ENCODE measurements at regions not wholly inside any gene's neighbourhood (a gene's known extent, or its start where the extent isn't known, plus 50 kb on each side); places are given as distances from the start of the nearest gene placed in this dataset.
A peak's percentile ranks its signal among the peaks of the same experiment; 100 is the strongest.

DNA sequence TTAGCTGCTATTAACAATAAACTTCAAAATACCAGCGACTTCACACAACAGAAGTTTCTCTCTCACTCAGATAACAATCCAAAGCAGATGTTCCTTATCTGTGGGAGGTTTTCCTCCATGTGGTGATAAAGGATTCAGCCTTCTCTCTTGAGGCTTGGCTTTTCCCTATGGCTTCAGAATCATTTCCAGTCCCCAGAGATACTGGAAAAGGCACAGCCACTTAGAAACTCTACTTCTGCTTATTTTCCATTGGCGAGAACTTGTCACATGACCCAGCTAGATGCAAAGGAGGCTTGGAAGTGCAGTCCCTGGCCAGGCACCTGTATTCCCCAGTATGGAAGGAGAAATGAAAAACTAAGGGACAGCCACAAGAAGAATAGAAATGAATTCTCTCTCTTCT, 344.8 kb downstream of the MTX2 start:
- Histone ChIP-seq H3K27ac (no peak overlapping the region), H3K27me3 (no peaks in the 10 kb centered on the region), H3K4me1 (no peaks in the 10 kb centered on the region), H3K36me3 (no peaks in the 10 kb centered on the region), H3K4me3 (no peak overlapping the region), H3K9me3 (replicated peaks) (no peaks in the 10 kb centered on the region)
- no peak for DNase-seq

DNA sequence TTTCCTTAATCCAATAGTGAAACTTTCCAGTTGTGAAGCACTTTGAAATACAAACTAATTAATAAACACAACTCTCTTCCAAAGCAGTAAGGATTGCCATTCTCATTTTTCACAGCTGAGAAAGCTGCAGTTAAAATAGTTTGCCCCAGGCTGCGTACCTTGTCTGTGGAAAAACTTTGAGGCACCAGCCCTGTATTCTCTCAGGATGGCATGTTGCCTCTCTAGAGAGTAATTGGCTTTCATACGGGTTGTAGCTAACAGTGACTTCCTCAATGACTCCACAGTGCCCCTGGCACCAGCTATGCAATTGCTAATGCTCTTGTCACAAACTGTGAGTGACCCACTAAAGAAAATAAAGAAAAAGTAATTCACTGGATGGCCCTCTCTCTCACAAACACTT, 345.7 kb downstream of the MTX2 start:
- Histone ChIP-seq H3K27ac (no peak overlapping the region), H3K4me1 (no peaks in the 10 kb centered on the region), H3K27me3 (no peaks in the 10 kb centered on the region; the same call in 1 of the 2 replicates), H3K36me3 (no peaks in the 10 kb centered on the region), H3K9me3 (replicated peaks) (no peaks in the 10 kb centered on the region), H3K4me3 (no peak overlapping the region)
- DNase-seq = no peak

DNA sequence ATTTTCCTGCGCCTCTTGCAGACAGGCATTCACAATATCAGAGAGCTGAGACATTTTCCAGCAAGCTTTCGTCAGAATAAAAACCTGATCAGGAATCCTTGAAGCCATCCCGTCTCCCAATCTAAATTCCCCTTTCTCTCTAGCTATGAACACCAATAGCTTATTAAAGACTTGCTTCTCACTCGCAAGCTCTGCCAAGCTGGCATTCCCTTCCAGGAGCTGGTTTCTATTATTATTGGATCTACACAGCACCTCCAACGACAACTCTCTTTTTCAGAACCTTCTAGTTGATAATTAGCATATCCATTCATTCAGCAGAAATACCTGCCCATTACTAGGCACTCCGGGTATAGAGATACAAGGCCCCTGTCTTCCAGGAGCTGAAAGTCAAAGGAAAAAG, 350.3 kb downstream of the MTX2 start:
- Histone ChIP-seq H3K27ac (no peak overlapping the region), H3K4me3 (no peak overlapping the region), H3K36me3 (no peaks in the 10 kb centered on the region), H3K27me3 (no peaks in the 10 kb centered on the region; the same call in 1 of the 2 replicates), H3K9me3 (replicated peaks) (no peaks in the 10 kb centered on the region), H3K4me1 (no peaks in the 10 kb centered on the region)
- DNase-seq = no peak

DNA sequence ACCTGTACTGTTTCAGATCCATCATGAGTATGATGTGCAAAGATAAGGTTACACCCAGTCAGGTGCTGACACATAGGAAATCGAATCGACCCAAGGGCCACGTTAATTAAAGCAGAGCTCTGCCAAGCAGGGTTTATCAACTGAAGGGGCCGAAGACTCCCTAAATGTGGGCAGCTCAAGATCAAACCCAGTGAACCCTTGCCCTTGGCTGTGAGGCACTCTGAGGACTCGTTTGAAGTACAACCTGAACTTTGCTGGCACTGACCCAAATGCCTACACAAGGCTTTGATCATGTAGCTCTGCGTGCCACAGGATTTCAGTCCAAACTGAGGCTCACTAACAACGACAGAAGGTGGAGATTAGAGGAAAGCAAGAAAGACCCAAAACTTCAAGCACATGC, 352.1 kb downstream of the MTX2 start:
- no peak overlapping the region for H3K4me3 ChIP-seq
- H3K4me1 ChIP-seq = no peaks in the 10 kb centered on the region
- no peaks in the 10 kb centered on the region for H3K9me3 ChIP-seq (replicated peaks)
- no peak overlapping the region for H3K27ac ChIP-seq
- H3K27me3 ChIP-seq = no peaks in the 10 kb centered on the region; the same call in 1 of the 2 replicates
- no peaks in the 10 kb centered on the region for H3K36me3 ChIP-seq
- no peak for DNase-seq

DNA sequence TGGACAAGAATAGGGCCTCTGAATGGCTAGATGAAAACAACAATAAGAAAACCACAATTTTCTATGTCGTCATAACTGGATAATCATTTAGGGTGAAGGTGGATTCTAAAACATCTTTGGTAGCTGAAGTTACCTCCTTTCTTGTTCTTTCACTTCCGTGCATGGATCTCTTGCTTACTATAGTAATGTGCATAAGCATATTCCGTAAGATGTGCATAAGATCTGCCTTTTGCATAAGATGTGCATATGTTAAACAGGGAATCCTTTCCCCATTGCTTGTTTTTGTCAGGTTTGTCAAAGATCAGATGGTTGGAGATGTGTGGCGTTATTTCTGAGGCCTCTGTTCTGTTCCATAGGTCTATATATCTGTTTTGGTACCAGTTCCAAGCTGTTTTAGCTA, 353.6 kb downstream of the MTX2 start:
- H3K4me1 ChIP-seq = no peaks in the 10 kb centered on the region
- H3K27me3 ChIP-seq = no peaks in the 10 kb centered on the region; the same call in 1 of the 2 replicates
- no peak overlapping the region for H3K27ac ChIP-seq
- no peak overlapping the region for H3K4me3 ChIP-seq
- no peaks in the 10 kb centered on the region for H3K9me3 ChIP-seq (replicated peaks)
- H3K36me3 ChIP-seq = no peaks in the 10 kb centered on the region
- DNase-seq = no peak

DNA sequence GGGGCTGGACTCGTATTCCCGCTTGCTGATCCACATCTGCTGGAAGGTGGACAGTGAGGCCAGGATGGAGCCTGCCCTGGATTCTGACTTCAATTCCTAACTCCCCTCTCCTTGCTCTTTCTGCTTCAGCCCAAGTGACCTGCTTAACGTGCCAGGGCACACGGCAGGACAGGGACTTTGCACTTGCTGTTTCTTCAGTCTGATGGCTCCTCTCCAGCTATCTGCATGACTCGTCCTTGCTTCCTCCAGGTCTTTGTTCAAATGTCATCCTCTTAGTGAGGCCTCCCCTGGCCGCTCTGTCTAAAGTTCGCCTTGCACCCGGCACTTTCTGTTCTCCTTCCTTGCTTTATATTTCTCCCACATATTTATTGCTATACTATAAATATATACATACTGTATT, 357.6 kb downstream of the MTX2 start:
- H3K4me1 ChIP-seq = no peaks in the 10 kb centered on the region
- no peaks in the 10 kb centered on the region for H3K9me3 ChIP-seq (replicated peaks)
- H3K4me3 ChIP-seq = no peak overlapping the region
- no peaks in the 10 kb centered on the region for H3K27me3 ChIP-seq
- no peak for DNase-seq
- no peak overlapping the region for H3K27ac ChIP-seq
- H3K36me3 ChIP-seq = no peaks in the 10 kb centered on the region

DNA sequence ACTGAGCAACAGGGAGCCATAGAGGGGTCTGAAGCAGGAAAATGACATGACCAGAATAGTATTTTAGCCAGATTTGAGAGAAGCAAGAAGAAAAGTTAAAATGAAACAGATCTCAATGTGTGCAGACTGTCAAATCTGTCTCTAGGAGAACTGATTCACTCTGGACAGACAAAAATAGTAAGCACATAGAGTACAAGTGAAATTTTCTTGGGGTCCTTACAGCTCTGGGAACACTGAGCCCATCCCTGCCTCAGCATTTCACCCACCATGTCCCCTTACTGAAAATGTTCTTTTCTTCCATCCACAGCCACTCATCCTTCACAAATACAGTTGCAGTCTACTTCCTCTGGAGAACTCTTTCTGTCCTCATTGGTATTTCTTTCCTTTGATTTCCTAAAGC, 359.2 kb downstream of the MTX2 start:
- H3K27me3 ChIP-seq = no peaks in the 10 kb centered on the region
- H3K4me3 ChIP-seq = no peak overlapping the region
- DNase-seq = no peak
- no peak overlapping the region for H3K27ac ChIP-seq
- no peaks in the 10 kb centered on the region for H3K36me3 ChIP-seq
- no peaks in the 10 kb centered on the region for H3K4me1 ChIP-seq
- H3K9me3 ChIP-seq (replicated peaks) = no peaks in the 10 kb centered on the region

DNA sequence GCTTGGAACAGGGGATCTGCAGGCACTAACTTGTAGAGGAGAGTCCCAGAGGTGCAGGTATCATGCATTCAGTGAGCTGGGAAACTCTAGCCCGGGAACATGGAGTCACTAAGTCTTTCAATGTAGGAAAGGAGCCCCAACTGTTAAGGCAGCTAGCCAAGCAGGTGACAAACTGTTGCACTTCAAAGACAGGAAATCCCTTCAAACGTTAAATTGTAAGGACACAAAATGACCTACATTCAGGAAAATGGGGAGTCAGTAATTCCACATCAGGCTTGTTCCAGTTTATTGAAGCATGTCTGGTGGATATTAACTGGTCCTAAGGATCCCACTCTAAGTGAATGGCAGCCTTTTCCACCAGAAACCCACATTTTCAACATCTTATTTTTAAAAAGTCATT, 364.5 kb downstream of the MTX2 start:
- Histone ChIP-seq H3K4me3 (no peak overlapping the region), H3K9me3 (replicated peaks) (no peaks in the 10 kb centered on the region), H3K27ac (no peak overlapping the region), H3K27me3 (no peaks in the 10 kb centered on the region), H3K36me3 (no peaks in the 10 kb centered on the region), H3K4me1 (0 out of 2 replicates have a peak, but pooled peaks cover 4% of the 10 kb centered on the region)
- DNase-seq = no peak

DNA sequence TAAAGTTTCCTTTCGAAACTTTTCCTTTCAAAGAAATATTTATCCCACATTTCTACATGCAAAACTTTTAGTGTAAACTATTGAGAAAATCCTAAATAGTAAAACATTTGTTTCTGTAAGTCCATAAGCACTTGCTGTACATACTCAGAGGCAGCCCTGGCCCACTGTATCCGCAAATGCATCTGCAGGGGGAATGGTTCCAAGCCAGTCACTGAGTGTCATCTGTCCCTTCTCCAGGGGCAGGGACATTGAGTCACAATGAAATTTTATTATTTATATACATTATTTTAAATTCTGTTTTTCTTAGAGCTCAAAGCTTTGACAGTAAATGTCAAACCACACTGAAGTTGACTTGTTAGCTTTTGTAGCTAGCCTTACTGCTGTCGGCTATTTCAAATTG, 367.2 kb downstream of the MTX2 start:
- Histone ChIP-seq H3K4me1 (0 out of 2 replicates have a peak, but pooled peaks cover 4% of the 10 kb centered on the region), H3K27me3 (no peaks in the 10 kb centered on the region), H3K36me3 (no peaks in the 10 kb centered on the region), H3K27ac (no peak overlapping the region), H3K9me3 (replicated peaks) (no peaks in the 10 kb centered on the region), H3K4me3 (no peak overlapping the region)
- DNase-seq = no peak

DNA sequence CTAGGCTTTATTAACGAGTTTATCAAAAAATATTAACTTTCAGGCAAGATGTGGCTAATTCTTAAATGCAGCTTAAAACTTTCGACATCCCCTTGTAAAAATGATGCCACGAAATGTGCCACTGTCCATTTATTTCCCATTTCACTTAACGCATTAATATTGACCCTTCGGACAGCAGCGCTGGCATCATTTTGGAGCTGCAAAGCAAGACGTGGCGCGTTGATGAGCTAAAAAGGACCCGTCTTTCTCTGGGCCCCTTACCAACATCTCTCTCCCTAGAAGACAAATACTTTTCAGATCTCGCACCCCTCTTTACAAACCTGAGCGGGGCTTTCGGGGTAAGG, 367.9 kb downstream of the MTX2 start:
- H3K4me3 ChIP-seq = no peak overlapping the region
- no peak for DNase-seq
- H3K36me3 ChIP-seq = no peaks in the 10 kb centered on the region
- no peaks in the 10 kb centered on the region for H3K27me3 ChIP-seq
- H3K9me3 ChIP-seq (replicated peaks) = no peaks in the 10 kb centered on the region
- 0 out of 2 replicates have a peak, but pooled peaks cover 4% of the 10 kb centered on the region for H3K4me1 ChIP-seq
- no peak overlapping the region for H3K27ac ChIP-seq

DNA sequence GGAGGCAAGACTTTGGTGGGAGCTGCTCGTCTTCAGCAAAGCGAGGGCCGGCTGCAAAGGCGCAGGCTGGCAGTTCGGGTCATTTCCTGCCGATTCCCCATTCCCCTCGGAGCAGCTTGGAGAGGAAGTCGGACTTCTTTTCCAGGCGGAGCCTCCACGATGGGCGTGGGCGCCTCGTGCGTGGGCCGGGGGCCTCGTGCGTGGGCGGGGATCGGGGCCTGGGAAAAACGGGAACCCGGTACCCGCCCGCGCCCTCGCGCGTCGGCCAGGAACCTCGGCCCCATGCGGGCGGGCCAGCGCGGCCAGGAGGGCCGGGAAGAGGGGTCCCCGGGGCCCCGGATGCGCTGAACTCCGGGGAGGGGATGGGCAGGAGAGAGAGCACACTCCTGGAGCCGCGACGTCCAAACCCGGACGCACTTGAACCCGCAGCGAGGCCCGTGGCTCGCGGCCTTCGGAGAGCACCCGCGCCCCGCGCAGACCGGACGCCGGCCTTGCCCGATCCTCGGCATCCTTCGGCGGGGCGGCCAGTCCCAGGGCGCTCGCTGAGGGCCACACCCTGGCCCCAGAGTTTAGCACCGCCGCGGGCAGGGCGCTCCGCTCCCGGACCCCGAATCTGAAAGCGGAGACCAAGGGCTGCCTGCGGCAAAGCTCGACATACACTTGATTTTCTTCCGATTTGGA, 368.4 kb downstream of the MTX2 start:
- 0 out of 2 replicates have a peak, but pooled peaks cover under 1% of the 10 kb centered on the region for H3K27me3 ChIP-seq
- H3K27ac ChIP-seq = no peak overlapping the region
- H3K4me3 ChIP-seq = no peak overlapping the region
- no peak for DNase-seq
- H3K36me3 ChIP-seq = no peaks in the 10 kb centered on the region
- H3K9me3 ChIP-seq (replicated peaks) = no peaks in the 10 kb centered on the region
- 0 out of 2 replicates have a peak, but pooled peaks cover 4% of the 10 kb centered on the region for H3K4me1 ChIP-seq

DNA sequence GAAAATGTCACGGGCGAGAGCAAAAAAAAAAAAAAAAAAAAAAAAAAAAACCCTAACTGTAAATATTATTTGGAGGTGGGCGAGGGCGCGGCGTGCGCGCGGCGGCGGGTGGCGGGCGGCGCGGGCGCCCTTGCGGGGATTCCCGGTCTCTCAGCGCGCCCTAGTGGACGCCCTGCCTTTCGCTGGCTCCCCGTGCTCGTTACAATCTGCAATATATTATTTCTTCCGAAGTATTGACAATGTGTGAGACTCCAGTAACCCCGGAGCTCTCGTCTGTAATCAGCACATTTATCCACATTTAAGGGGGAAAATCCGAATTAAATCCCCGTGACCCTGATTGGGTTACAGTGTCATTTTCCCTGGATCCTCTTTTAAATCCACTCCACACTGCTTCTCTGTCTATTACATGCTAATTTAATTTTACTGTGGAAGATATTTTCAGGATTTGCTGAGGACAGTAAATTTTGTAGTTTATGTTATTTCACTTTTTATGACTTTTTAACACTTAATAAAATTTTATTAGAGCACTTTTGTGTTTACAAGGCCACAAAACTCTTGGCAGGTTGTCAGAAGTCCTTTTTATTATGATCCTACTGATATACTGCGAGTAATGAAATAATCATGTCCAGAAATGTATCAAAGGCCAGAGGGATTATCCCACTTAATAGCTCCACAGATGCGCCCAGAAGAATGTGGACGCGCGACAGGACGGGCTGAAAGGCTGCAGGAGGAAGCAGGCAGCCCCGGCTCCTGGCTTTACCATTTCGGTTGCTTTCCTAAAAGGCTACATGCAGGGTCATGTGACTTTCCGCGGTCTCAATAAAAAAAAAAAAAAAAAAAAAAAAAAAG, 369.1 kb downstream of the MTX2 start:
- Histone ChIP-seq H3K27ac (no peak overlapping the region), H3K4me1 (0 out of 2 replicates have a peak, but pooled peaks cover 4% of the 10 kb centered on the region), H3K4me3 (no peak overlapping the region), H3K9me3 (replicated peaks) (no peaks in the 10 kb centered on the region), H3K36me3 (no peaks in the 10 kb centered on the region), H3K27me3 (0 out of 2 replicates have a peak, but pooled peaks cover 7% of the 10 kb centered on the region)
- DNase-seq = peak; percentile 47 to 69

DNA sequence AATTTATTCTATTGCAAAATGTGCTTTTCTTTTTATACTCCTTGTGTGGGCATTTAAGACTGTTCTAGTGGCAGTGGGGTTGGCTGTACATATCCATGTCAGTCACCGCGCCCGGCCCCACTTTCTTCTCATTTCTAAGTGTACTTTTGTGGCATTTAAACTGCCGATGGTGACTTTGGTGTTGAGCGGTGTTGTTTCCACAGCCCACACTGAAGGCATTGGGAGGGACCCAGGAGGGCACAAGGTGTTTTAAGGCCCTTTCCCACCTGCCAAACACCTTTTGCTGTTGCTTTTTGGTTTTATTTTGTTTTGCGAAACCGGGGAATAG, 369.7 kb downstream of the MTX2 start:
- DNase-seq = no peak
- Histone ChIP-seq H3K27me3 (0 out of 2 replicates have a peak, but pooled peaks cover 10% of the 10 kb centered on the region), H3K4me3 (no peak overlapping the region), H3K9me3 (replicated peaks) (no peaks in the 10 kb centered on the region), H3K36me3 (no peaks in the 10 kb centered on the region), H3K4me1 (0 out of 2 replicates have a peak, but pooled peaks cover 4% of the 10 kb centered on the region), H3K27ac (no peak overlapping the region)

DNA sequence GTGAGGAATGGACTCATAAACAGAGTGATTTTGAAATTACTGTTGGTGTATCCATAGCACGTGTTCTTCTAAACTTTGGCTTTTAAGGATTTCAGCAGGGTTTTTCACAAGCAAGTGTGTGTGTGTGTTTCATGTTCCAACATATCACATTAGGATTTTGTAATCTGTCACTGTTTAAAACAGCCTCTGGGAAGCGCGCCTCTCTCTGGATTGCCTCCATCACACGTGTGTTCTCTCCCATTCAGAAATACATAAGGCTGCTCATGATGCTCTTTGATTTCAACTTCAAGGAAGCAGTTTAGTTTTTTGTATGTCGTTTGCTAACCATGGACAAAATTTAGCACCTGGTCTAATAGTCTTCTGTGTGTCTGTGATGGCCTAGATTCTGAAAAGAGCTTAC, 370.4 kb downstream of the MTX2 start:
- DNase-seq = no peak
- H3K4me3 ChIP-seq = no peak overlapping the region

DNA sequence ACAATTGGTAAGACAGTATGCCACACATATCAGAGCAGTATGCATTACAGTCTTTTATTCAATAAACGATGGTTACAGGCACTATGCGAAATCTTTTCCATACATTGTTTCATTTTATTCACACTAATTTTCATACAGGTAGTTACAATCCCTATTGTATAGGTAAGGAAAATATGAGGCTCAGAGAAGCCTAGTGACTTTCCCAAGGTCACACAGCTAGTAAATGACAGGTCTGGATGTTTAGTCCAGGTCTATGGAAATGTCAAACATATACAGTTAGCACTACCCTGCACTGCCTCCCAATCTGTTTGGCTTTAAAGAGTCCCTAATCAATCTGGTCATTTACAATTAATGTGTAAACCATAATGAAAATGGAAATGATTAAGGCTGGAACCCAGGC, 372.2 kb downstream of the MTX2 start:
- 0 out of 2 replicates have a peak, but pooled peaks cover 4% of the 10 kb centered on the region for H3K4me1 ChIP-seq

More for the DNA sequence above, 370.4 kb downstream of the MTX2 start:
- H3K36me3 ChIP-seq = no peaks in the 10 kb centered on the region
- 0 out of 2 replicates have a peak, but pooled peaks cover 4% of the 10 kb centered on the region for H3K4me1 ChIP-seq
- no peak overlapping the region for H3K27ac ChIP-seq
- H3K27me3 ChIP-seq = 0 out of 2 replicates have a peak, but pooled peaks cover 10% of the 10 kb centered on the region
- H3K9me3 ChIP-seq (replicated peaks) = no peaks in the 10 kb centered on the region

More for the DNA sequence above, 372.2 kb downstream of the MTX2 start:
- no peak overlapping the region for H3K4me3 ChIP-seq
- no peak overlapping the region for H3K27ac ChIP-seq
- 0 out of 2 replicates have a peak, but pooled peaks cover 10% of the 10 kb centered on the region for H3K27me3 ChIP-seq
- no peak for DNase-seq
- no peaks in the 10 kb centered on the region for H3K9me3 ChIP-seq (replicated peaks)
- no peaks in the 10 kb centered on the region for H3K36me3 ChIP-seq

Measured in SJCRH30 (cell line).